PC-9 (cell line): ENCODE measurements at regions not wholly inside any gene's neighbourhood (a gene's known extent, or its start where the extent isn't known, plus 50 kb on each side); places are given as distances from the start of the nearest gene placed in this dataset.

ENCODE experiments used
- EZH2 ChIP-seq: fragments of 200-600 bp; sonication (generic); IDR thresholded peaks from 2 replicates; pipeline ENCODE4 v1.8.0; 2017; ENCODE audit warnings: antibody characterized with exemption, low read depth
- TF ChIP-seq, protein P1 (sequence below): fragments of 200-600 bp; sonication (generic); conservative IDR thresholded peaks from 2 replicates; pipeline ENCODE4 v1.6.1; 2017; ENCODE audit warnings: mixed run types, antibody characterized with exemption, mild to moderate bottlenecking, moderate library complexity

DNA sequence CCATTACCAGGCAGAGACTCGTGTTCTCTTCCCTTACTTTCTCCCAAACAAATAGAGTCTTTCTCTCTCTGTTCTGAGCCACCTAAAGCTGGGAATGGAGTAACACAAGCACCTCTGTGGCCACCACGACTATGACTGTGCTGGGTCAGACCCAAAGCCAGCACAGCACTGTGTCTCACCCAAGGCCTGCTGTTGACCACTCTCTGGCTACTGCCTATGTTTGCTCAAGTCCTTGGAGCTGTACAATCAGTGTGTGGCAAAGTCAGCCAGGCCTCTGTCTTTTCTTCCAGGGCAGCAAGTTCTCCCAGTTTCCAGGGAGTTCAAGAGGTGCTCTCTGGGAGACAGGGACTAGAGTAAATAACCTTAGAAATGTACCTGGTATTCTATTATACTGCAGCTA, 239.4 kb downstream of the FAM47A start:
- TF ChIP-seq, protein P1, sequence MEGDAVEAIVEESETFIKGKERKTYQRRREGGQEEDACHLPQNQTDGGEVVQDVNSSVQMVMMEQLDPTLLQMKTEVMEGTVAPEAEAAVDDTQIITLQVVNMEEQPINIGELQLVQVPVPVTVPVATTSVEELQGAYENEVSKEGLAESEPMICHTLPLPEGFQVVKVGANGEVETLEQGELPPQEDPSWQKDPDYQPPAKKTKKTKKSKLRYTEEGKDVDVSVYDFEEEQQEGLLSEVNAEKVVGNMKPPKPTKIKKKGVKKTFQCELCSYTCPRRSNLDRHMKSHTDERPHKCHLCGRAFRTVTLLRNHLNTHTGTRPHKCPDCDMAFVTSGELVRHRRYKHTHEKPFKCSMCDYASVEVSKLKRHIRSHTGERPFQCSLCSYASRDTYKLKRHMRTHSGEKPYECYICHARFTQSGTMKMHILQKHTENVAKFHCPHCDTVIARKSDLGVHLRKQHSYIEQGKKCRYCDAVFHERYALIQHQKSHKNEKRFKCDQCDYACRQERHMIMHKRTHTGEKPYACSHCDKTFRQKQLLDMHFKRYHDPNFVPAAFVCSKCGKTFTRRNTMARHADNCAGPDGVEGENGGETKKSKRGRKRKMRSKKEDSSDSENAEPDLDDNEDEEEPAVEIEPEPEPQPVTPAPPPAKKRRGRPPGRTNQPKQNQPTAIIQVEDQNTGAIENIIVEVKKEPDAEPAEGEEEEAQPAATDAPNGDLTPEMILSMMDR, result no peak
- TF ChIP-seq EZH2, result no peak
